ENCODE measurements at regions not wholly inside any gene's neighbourhood (a gene's known extent, or its start where the extent isn't known, plus 50 kb on each side); places are given as distances from the start of the nearest gene placed in this dataset.

DNA sequence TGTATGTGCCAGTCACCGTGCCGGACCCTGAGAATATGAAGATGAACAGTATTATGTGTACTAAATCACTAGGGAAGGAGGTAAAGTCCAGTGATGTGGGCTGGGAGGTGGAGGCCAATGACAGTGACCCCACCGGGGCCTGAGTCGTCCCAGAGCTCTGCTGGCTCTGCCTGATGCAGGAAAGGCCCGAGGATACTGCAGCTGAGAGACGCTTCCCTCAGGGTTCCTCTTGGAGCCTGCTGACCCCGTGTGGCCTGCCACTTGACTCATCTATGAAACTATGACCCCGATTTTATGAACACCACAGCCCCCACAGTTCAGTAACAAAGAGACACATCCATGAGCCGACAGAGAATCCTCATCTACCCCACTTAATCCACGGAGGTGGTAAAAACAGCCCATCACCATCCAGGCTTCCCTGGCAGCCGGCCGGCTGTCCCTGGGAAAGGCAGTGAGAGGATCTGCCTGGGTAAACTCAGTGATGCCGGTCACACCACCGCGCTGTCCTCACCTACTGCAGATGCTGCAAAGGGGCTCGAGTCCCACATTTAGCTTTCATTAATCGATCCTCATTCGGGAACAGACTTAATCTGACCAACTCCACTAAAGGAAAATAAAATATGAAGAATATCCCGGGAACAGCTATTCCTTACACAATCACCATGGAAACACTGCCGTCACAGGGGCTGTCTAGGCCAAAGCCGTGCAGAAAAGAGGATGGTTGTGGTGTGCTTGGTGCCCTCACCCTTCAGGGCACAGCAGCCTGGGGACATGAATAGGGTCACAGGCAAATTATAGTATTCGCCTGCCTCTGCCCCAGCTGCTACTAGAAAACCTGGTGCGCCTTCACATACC is 82.9 kb downstream of the ARRDC4 start:
- TF ChIP-seq POLR2A (IDR thresholded peaks at IDR 0.05; ENCODE audit: low read depth, low read length) (no peak), EZH2 (IDR thresholded peaks at IDR 0.05; ENCODE audit: borderline replicate concordance, low read depth, low read length, severe bottlenecking) (no peak), POLR2AphosphoS5 (IDR thresholded peaks at IDR 0.05; ENCODE audit: insufficient read depth, low read depth, low read length) (no peak), MYC (IDR thresholded peaks at IDR 0.05; ENCODE audit: low read depth, low read length) (no peak), FOS (IDR thresholded peaks at IDR 0.05; ENCODE audit: borderline replicate concordance, insufficient read depth, low read length) (no peak)
- TF ChIP-seq, protein P1, sequence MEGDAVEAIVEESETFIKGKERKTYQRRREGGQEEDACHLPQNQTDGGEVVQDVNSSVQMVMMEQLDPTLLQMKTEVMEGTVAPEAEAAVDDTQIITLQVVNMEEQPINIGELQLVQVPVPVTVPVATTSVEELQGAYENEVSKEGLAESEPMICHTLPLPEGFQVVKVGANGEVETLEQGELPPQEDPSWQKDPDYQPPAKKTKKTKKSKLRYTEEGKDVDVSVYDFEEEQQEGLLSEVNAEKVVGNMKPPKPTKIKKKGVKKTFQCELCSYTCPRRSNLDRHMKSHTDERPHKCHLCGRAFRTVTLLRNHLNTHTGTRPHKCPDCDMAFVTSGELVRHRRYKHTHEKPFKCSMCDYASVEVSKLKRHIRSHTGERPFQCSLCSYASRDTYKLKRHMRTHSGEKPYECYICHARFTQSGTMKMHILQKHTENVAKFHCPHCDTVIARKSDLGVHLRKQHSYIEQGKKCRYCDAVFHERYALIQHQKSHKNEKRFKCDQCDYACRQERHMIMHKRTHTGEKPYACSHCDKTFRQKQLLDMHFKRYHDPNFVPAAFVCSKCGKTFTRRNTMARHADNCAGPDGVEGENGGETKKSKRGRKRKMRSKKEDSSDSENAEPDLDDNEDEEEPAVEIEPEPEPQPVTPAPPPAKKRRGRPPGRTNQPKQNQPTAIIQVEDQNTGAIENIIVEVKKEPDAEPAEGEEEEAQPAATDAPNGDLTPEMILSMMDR (IDR thresholded peaks at IDR 0.05; ENCODE audit: extremely low read depth in 1 of 2, insufficient read depth in 1 of 2, low read depth in 1 of 2, low read length in 2 of 2), result no peak
- TF ChIP-seq, protein P2, sequence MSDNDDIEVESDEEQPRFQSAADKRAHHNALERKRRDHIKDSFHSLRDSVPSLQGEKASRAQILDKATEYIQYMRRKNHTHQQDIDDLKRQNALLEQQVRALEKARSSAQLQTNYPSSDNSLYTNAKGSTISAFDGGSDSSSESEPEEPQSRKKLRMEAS (IDR thresholded peaks at IDR 0.05; ENCODE audit: insufficient read depth, insufficient read length), result no peak
